SK-N-SH treated with all-trans-retinoic acid at 6 μM for 48 hours (cell line): ENCODE measurements at regions not wholly inside any gene's neighbourhood (a gene's known extent, or its start where the extent isn't known, plus 50 kb on each side); places are given as distances from the start of the nearest gene placed in this dataset.

Experiments used
- ATAC-seq: fragments of 200-7000 bp; cut with Tn5 transposase; 3 replicates; pipeline ENCODE4 v1.9.1; 2020; ENCODE audit warnings: mild to moderate bottlenecking, moderate library complexity
- ARNTL ChIP-seq: fragments of 450-650 bp; formaldehyde crosslinking; IDR thresholded peaks from 2 replicates; pipeline ENCODE4 v1.5.0; 2020; ENCODE audit warnings: low read depth, mild to moderate bottlenecking, moderate library complexity, borderline replicate concordance
- CSRNP3 ChIP-seq: fragments of 250-450 bp; sonication (Bioruptor Pico); IDR thresholded peaks from 2 replicates; pipeline ENCODE4 v1.5.1; 2021; ENCODE audit warnings: mild to moderate bottlenecking, moderate library complexity
- ESRRG ChIP-seq: fragments of 250-450 bp; sonication (Bioruptor Pico); IDR thresholded peaks from 2 replicates; pipeline ENCODE4 v1.6.1; 2021; ENCODE audit warnings: mild to moderate bottlenecking
- GLIS3 ChIP-seq: fragments of 250-450 bp; sonication (Bioruptor Pico); IDR thresholded peaks from 2 replicates; pipeline ENCODE4 v1.5.0; 2020; ENCODE audit warnings: mild to moderate bottlenecking, moderate library complexity
- ISL1 ChIP-seq: fragments of 250-450 bp; sonication (Bioruptor Pico); IDR thresholded peaks from 2 replicates; pipeline ENCODE4 v2.1.2; 2022; ENCODE audit warnings: mild to moderate bottlenecking, moderate library complexity
- PATZ1 ChIP-seq: fragments of 250-450 bp; sonication (Bioruptor Pico); IDR thresholded peaks from 2 replicates; pipeline ENCODE4 v1.8.0; 2020; ENCODE audit warnings: mild to moderate bottlenecking, moderate library complexity, borderline replicate concordance
- POU6F1 ChIP-seq: fragments of 250-450 bp; sonication (Bioruptor Pico); IDR thresholded peaks from 2 replicates; pipeline ENCODE4 v1.8.0; 2021; ENCODE audit warnings: low read depth, mild to moderate bottlenecking, moderate library complexity, borderline replicate concordance
- PPARA ChIP-seq: fragments of 250-450 bp; sonication (Bioruptor Pico); IDR thresholded peaks from 2 replicates; pipeline ENCODE4 v1.5.0; 2020; ENCODE audit warnings: mild to moderate bottlenecking, borderline replicate concordance
- RARB ChIP-seq: fragments of 250-450 bp; sonication (Bioruptor Pico); IDR thresholded peaks from 2 replicates; pipeline ENCODE4 v1.8.0; 2021; ENCODE audit warnings: mild to moderate bottlenecking, moderate library complexity
- SNAI2 ChIP-seq: fragments of 250-450 bp; sonication (Bioruptor Pico); IDR thresholded peaks from 2 replicates; pipeline ENCODE4 v1.5.0; 2020; ENCODE audit warnings: mild to moderate bottlenecking, moderate library complexity
- TCF4 ChIP-seq: fragments of 250-450 bp; sonication (Bioruptor Pico); IDR thresholded peaks from 2 replicates; pipeline ENCODE4 v1.8.0; 2021; ENCODE audit warnings: mild to moderate bottlenecking, moderate library complexity, borderline replicate concordance
- TOX ChIP-seq: fragments of 250-450 bp; sonication (Bioruptor Pico); IDR thresholded peaks from 2 replicates; pipeline ENCODE4 v1.8.0; 2021; ENCODE audit warnings: mild to moderate bottlenecking, moderate library complexity, borderline replicate concordance
- TSHZ2 ChIP-seq: fragments of 250-450 bp; sonication (Bioruptor Pico); IDR thresholded peaks from 2 replicates; pipeline ENCODE4 v1.5.0; 2020; ENCODE audit warnings: mild to moderate bottlenecking, moderate library complexity
- ZC3H10 ChIP-seq: fragments of 250-450 bp; sonication (Bioruptor Pico); IDR thresholded peaks from 2 replicates; pipeline ENCODE4 v1.5.1; 2021; ENCODE audit warnings: mild to moderate bottlenecking, moderate library complexity
- ZFP3 ChIP-seq: fragments of 250-450 bp; sonication (Bioruptor Pico); IDR thresholded peaks from 2 replicates; pipeline ENCODE4 v1.5.0; 2020; ENCODE audit warnings: mild to moderate bottlenecking, moderate library complexity
- ZNF70 ChIP-seq: fragments of 450-650 bp; formaldehyde crosslinking; IDR thresholded peaks from 2 replicates; pipeline ENCODE4 v1.5.0; 2020; ENCODE audit warnings: mild to moderate bottlenecking, moderate library complexity
- ZNF8 ChIP-seq: fragments of 450-650 bp; formaldehyde crosslinking; IDR thresholded peaks from 2 replicates; pipeline ENCODE4 v1.5.0; 2020; ENCODE audit warnings: mild to moderate bottlenecking, moderate library complexity

GRCh38 chr10:105964009-105964408, 1200.5 kb downstream of the SORCS1 start:
- no peak for ATAC-seq

GRCh38 chr10:105963334-105963884, 1201.1 kb downstream of the SORCS1 start:
- TF ChIP-seq SNAI2 (CRISPR knock-in tag) (no peak), TSHZ2 (CRISPR knock-in tag) (no peak), ESRRG (CRISPR knock-in tag) (no peak), ZC3H10 (CRISPR knock-in tag) (no peak), TCF4 (no peak), ZNF8 (CRISPR knock-in tag) (no peak)
- ATAC-seq = no peak

More at GRCh38 chr10:105964009-105964408, 1200.5 kb downstream of the SORCS1 start:
- TF ChIP-seq SNAI2 (CRISPR knock-in tag) (no peak), ESRRG (CRISPR knock-in tag) (no peak), PATZ1 (no peak), TSHZ2 (CRISPR knock-in tag) (no peak), GLIS3 (no peak), CSRNP3 (CRISPR knock-in tag) (no peak), ZNF8 (CRISPR knock-in tag) (no peak), ZFP3 (CRISPR knock-in tag) (no peak), ISL1 (CRISPR knock-in tag) (no peak)
- TF ChIP-seq, all 23 proteins: peak for 0

GRCh38 chr10:105956550-105956949, 1208.0 kb downstream of the SORCS1 start:
- no peak for ATAC-seq

More at GRCh38 chr10:105956550-105956949, 1208.0 kb downstream of the SORCS1 start:
- TF ChIP-seq ZC3H10 (CRISPR knock-in tag) (no peak), PPARA (no peak), RARB (CRISPR knock-in tag) (no peak), POU6F1 (no peak), ARNTL (CRISPR knock-in tag) (no peak), CSRNP3 (CRISPR knock-in tag) (no peak), TOX (CRISPR knock-in tag) (no peak), ZNF70 (CRISPR knock-in tag) (no peak), TSHZ2 (CRISPR knock-in tag) (no peak)
